Skin of body (tissue), 1 donor: ENCODE measurements at regions not wholly inside any gene's neighbourhood (a gene's known extent, or its start where the extent isn't known, plus 50 kb on each side); places are given as distances from the start of the nearest gene placed in this dataset.

Experiments
- DNase-seq: peaks from one replicate; lab custom pipeline; 2025; lab: John Stamatoyannopoulos, UW

GRCh38 chr12:14148489-14149270 lies 167.3 kb upstream of the GRIN2B start:
- no peak for DNase-seq

- no peak for DNase-seq
Measured at GRCh38 chr12:14153803-14154202, 172.4 kb upstream of the GRIN2B start.

- no peak for DNase-seq
Measured at GRCh38 chr12:14156606-14157005, 175.2 kb upstream of the GRIN2B start.

- no peak for DNase-seq
Measured at GRCh38 chr12:14157088-14157747, 175.8 kb upstream of the GRIN2B start.

DNA sequence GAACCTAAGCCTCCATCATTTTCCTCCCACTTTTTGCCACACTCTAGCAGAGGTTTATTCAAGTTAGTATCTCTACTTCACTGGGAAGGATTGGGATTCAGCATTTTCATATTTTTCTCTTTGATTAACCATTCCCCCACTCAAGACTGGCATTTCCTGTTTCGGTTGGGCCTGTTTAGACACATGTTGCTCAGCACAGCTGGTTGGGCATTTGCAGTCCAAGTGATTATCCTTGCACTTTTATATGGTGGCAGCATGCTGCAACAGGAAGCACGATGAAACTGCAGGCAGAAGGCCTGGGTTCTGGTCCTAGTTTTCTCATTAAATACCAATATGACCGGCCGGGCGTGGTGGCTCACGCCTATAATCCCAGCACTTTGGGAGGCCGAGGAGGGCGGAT lies 182.9 kb upstream of the GRIN2B start:
- no peak for DNase-seq

DNA sequence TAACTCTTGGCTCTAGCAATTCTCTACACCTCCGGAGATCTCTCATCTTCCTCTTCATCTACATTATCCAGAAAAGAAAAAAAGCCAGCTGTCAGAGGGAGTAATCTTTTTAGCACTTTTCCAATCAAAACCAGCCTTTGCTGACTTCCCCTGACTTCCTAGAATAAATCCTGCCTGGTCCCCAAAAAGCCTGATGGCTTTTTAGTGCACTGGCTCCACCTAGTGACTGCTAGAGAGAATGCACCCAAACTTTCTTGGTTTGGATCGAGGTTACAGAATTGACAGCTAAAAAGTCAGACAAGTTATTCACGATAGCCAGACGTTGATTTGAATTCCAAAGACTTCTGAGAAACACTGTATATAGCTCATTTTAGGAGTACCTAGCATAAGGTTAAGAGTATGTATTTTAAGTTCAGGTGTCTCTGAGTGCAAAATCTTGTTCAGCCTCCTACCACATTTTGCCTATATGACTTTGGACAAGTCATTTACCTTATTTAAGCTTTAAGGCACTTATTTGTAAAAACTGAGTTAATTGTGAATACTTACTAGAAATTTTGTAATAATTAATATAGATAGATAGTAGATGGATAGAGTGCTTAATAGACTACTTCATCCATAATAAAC lies 185.7 kb upstream of the GRIN2B start:
- peak; percentile 9 for DNase-seq

- DNase-seq = no peak
Measured at GRCh38 chr12:14169281-14169680, 187.9 kb upstream of the GRIN2B start.

DNA sequence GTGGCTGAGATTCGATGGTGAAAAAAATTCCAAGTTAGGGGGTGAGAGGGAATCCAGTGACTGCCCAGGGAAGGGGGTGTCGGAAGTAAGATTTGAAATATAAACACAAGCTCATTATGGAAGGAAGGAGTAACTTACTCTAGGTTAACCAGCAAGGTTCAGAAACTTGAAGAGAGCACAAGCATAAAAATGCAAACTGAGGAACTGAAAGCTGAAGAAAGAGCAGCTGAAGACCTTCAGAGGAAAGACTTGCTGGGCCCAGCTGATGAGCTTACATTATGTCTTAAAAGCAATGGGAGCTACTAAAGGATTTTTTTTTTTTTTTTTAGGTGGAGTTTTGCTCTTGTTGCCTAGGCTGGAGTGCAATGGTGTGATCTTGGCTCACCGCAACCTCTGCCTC lies 189.7 kb upstream of the GRIN2B start:
- DNase-seq = no peak

GRCh38 chr12:14175206-14175605 lies 190.3 kb upstream of the ATF7IP start:
- no peak for DNase-seq

GRCh38 chr12:14185427-14186192 lies 179.9 kb upstream of the ATF7IP start:
- no peak for DNase-seq

DNA sequence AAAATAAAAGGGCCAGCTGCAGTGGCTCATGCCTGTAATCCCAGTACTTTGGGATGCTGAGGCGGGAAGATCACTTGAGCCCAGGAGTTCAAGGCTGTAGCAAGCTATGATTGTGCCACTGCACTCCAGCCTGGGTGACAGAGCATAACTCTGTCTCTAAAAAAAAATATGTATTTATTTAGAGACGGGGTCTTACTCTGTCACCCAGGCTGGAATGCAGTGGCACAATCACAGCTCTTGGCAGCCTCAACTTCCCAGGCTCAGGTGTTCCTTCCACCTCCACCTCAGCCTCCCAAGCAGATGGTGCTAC lies 179.3 kb upstream of the ATF7IP start:
- DNase-seq = no peak

- DNase-seq = no peak
Measured at GRCh38 chr12:14187002-14187401, 178.5 kb upstream of the ATF7IP start.

- no peak for DNase-seq
Measured at GRCh38 chr12:14187966-14188365, 177.5 kb upstream of the ATF7IP start.

GRCh38 chr12:14188744-14189143 lies 176.7 kb upstream of the ATF7IP start:
- DNase-seq = no peak

DNA sequence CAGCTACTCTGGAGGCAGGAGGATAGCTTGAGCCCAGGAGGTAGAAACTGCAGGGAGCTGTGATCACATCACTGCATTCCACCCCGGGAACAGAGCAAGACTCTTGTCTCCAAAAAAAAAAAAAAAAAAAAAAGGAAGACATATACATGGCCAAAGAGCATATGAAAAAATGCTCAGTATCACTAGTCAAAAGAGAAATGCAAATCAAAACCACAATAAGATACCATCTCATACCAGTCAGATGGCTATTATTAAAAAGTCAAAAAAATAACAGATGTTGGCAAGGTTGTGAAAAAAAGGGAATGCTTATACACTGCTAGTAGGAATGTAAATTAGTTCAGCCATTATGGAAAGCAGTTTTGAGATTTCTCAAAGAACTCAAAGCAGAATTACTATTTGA lies 174.8 kb upstream of the ATF7IP start:
- no peak for DNase-seq

- DNase-seq = no peak
Measured at GRCh38 chr12:14191612-14192011, 173.9 kb upstream of the ATF7IP start.

- DNase-seq = no peak
Measured at GRCh38 chr12:14193639-14194038, 171.8 kb upstream of the ATF7IP start.

- no peak for DNase-seq
Measured at GRCh38 chr12:14194572-14194971, 170.9 kb upstream of the ATF7IP start.

DNA sequence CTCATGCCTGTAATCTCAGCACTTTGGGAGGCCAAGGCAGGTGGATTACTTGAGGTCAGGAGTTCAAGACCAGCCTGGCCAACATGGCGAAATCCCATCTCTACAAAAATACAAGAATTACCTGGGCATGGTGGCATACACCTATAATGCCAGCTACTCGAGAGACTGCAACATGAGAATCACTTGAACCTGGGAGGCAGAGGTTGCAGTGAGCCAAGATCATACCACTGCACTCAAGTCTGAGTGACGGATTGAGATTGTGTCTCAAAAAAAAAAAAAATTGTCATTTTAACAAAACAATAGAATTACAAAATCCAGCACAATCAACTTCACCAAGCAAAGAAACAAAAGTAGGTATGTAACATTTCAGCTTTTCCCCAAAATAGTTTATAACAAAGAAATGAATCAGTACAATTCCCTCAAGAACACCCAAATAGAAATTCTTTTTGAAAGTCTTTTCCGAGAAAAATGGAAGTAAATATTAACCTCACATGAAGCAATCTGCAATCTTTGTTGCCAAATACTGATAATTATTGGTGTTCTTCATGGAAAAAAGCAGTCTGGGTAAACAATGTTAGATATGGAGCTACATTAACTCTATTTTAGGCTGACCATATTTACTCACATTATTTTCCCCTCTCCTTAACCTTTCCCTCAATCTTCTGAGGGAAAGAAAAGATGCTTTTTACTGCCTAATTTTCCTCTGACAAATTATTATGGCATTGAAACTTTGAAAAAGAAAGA lies 165.9 kb upstream of the ATF7IP start:
- DNase-seq = no peak

DNA sequence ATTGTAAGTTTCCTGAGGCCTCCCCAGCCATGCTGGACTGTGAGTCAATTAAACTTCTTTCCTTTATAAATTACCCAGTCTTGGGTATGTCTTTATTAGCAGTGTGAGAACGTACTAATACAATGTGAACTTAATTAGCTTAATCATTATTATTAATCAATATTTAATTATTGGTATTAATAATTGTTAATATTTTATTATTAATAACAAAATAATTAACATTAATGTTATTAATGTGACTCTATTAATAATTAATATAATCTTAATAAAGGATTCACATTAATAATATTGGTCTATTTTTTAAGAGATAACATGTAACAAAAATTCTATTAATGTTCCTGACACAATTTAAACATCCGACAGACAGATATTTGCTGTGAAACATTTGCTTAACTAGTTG lies 164.9 kb upstream of the ATF7IP start:
- no peak for DNase-seq

- DNase-seq = no peak
Measured at GRCh38 chr12:14201291-14201690, 164.2 kb upstream of the ATF7IP start.
